ENCODE measurements at regions not wholly inside any gene's neighbourhood (a gene's known extent, or its start where the extent isn't known, plus 50 kb on each side); places are given as distances from the start of the nearest gene placed in this dataset.

DNA sequence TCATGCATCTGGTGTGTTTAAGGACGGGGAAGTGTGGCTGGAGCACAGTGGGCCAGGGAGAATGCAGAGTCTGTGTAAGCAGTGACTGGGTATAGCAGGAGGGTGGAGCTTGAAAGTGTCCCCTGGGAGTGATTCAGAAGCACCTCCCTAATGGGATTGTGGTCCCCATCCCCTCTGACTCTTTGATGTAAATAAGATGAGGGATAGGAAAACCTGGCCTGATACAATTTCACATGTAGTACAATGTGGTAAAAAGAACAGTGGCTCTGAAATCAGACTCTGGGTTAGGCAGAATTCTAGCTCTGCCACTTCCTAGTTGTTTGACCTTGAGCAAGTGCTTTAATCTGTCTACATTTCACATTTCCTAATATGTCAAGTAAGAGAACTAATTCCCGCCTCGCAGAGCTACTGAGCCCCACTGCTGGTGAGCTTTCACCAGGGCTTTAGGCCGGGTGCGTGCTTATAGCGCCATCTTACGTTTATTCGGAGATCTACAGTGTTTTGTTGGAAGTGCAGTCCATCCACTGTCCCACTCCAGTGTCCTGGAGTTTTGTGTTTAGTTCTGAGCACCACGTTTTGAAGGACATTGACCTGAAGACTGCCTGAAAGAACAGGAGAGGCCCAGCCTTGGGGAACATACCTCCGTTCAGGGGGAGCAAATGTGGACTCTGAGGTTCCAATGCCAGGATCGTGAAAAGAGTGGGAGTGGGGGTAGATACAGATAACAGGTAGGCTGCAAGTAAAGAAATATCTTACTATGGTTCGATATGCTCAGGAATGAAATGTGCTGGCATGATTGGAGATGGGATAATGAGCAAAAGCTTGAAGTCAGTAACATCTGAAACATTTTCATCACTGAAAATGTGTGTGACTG, 51.2 kb upstream of the TESK1 start:
- BruUV-seq (replicated peaks): no TSS peak
- TF ChIP-seq RAD21 (IDR thresholded peaks at IDR 0.05; ENCODE audit: insufficient read depth, low read depth, low read length): peak; percentile 83
- TF ChIP-seq PAX8 (IDR thresholded peaks at IDR 0.05): no peak
- TF ChIP-seq SMC3 (IDR thresholded peaks at IDR 0.05; ENCODE audit: borderline replicate concordance, low read length): peak; percentile 50
- TF ChIP-seq RCOR1 (conservative IDR thresholded peaks at IDR 0.05; ENCODE audit: low read depth, low read length): no peak
- no peak for TF ChIP-seq CHD4 (IDR thresholded peaks at IDR 0.05)
- TF ChIP-seq, protein P1, sequence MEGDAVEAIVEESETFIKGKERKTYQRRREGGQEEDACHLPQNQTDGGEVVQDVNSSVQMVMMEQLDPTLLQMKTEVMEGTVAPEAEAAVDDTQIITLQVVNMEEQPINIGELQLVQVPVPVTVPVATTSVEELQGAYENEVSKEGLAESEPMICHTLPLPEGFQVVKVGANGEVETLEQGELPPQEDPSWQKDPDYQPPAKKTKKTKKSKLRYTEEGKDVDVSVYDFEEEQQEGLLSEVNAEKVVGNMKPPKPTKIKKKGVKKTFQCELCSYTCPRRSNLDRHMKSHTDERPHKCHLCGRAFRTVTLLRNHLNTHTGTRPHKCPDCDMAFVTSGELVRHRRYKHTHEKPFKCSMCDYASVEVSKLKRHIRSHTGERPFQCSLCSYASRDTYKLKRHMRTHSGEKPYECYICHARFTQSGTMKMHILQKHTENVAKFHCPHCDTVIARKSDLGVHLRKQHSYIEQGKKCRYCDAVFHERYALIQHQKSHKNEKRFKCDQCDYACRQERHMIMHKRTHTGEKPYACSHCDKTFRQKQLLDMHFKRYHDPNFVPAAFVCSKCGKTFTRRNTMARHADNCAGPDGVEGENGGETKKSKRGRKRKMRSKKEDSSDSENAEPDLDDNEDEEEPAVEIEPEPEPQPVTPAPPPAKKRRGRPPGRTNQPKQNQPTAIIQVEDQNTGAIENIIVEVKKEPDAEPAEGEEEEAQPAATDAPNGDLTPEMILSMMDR (IDR thresholded peaks at IDR 0.05 in 2 of 3, conservative IDR thresholded peaks at IDR 0.05 in 1 of 3; ENCODE audit: control insufficient read depth in 2 of 3, extremely low read depth in 1 of 3, insufficient read depth in 1 of 3, low read depth in 3 of 3, low read length in 3 of 3): peak; percentile 64 to 80 (median 74)
- CTCF ChIA-PET: interaction anchor here (0.6 to 3.7 kb wide), 24 partner anchors 10 to 851 kb away, joined by 3 to 40 read pairs (median 4); partner anchors contain the start of gene ATOSB
- RAD21 ChIA-PET (ENCODE audit: unreplicated experiment): interaction anchor here (0.6 to 1.9 kb wide), 7 partner anchors 46 to 794 kb away, joined by 3 to 13 read pairs (median 4); partner anchors contain the start of genes ATOSB and STOML2
- Histone ChIP-seq H3K4me2 (ENCODE audit: control insufficient read depth, insufficient read depth) (no peak overlapping the region), H3K4me3 (no peak overlapping the region), H4K20me1 (ENCODE audit: control insufficient read depth, insufficient read depth) (no peaks in the 10 kb centered on the region), H3K9me3 (replicated peaks; ENCODE audit: control insufficient read depth, insufficient read depth, low read length) (no peaks in the 10 kb centered on the region), H3K36me3 (ENCODE audit: control insufficient read depth in 2 of 2, insufficient read depth in 2 of 2, low read length in 1 of 2) (no peaks in the 10 kb centered on the region), H3K4me1 (ENCODE audit: control insufficient read depth, insufficient read depth, low read length) (no peaks in the 10 kb centered on the region), H3K9ac (ENCODE audit: control insufficient read depth, insufficient read depth, low read length) (no peak overlapping the region), H3K27me3 (replicated peaks in 1 of 2; ENCODE audit: control insufficient read depth in 2 of 2, insufficient read depth in 2 of 2, low read length in 1 of 2) (no peaks in the 10 kb centered on the region), H3K79me2 (ENCODE audit: control insufficient read depth, insufficient read depth, low read length) (no peaks in the 10 kb centered on the region), H2AFZ (ENCODE audit: control insufficient read depth, low read depth, low read length) (no peak overlapping the region), H3K27ac (ENCODE audit: control insufficient read depth, insufficient read depth) (no peak overlapping the region)
- no peak for FAIRE-seq
- in situ Hi-C loops (cut with MboI): no loop called here
- intact Hi-C loops (cut with micrococcal nuclease; ENCODE audit: unreplicated experiment): loop anchor here (1.0 kb wide), 1 partner anchor 438 kb away; no protein-coding TSS in a partner anchor
- SMC1A ChIA-PET (ENCODE audit: uncharacterized antibody, unreplicated experiment): interaction anchor here (0.9 to 2.1 kb wide), 8 partner anchors 9 to 437 kb away, joined by 3 to 8 read pairs (median 4); no protein-coding TSS in a partner anchor
- 9% methylated on average over 12 of the region's 12 CpGs for WGBS (ENCODE audit: insufficient coverage, insufficient replicate concordance, low lambda C conversion rate, missing lambda C conversion rate)
- peak; percentile 8 for DNase-seq (ENCODE audit: low read depth, low spot score)
- POLR2A ChIA-PET: interaction anchor here (0.6 kb wide), 1 partner anchor 938 kb away, joined by 3 read pairs; no protein-coding TSS in a partner anchor
- ATAC-seq: peak; percentile 82

Measured in GM12878 (cell line).